Activated CD4-positive, alpha-beta T cell treated with anti-CD3 and anti-CD28 coated beads, Interleukin-2, amount 50 U/mL, for 1 hour (primary cell): ENCODE measurements at regions not wholly inside any gene's neighbourhood (a gene's known extent, or its start where the extent isn't known, plus 50 kb on each side); places are given as distances from the start of the nearest gene placed in this dataset.

Experiments used
- DNase-seq: peaks from one replicate; pipeline ENCODE4 v3.0.0-alpha.2; 2020

DNA sequence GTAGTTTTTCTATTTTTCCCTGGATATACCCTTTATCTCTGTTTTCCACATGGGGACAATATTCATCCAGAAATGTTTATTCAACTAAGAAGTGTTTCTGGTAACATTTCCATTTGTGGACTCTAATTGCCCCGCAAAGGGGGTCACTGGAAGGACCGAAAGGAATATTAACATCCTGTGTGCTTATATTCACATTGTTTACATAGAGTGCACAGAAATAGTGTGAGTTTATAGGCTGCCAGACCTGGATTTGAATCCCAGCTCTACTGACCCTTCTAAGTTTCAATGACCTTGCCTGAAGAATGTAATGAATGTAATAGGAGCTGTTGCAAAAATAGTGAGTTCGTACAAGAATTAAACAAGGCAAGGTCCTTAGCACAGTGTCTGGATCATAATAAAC lies 152.9 kb upstream of the NCKAP5 start:
- no peak for DNase-seq

DNA sequence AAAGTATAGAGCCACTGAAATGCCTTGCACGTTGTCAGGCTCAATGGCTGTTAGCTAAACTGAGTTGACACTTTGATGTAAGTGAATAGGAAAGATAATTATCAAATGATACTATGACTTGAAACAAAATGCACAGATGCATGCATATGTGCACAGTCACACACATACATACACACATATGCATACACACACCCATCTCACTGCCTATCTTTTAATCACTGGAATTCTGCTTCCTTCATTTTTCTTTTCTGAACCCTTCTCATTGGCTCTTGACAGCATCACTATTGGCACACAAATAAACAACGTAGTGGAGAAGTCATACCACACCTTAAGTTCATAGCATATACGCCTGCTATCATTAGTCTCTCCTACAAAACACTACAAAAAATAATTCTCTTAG lies 154.9 kb upstream of the NCKAP5 start:
- DNase-seq = no peak

DNA sequence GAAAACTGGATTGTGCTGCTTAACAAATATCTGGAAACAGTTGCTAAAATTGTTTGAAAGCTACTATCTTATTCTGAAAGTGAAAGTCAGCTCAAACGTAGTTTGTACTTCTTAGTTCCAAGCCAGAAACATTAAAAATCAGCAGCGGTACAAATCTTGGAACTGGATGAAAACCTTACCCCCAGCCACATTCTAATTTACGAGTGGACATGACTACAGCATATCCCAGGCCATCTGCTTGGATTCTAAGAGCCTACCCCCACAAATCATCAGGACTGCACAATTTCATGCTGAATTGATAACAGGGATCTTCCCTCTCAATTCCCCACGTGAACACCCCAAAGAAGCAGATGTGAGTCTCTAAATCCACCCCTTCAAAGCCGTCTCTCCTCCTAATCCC lies 158.7 kb upstream of the NCKAP5 start:
- DNase-seq = no peak

DNA sequence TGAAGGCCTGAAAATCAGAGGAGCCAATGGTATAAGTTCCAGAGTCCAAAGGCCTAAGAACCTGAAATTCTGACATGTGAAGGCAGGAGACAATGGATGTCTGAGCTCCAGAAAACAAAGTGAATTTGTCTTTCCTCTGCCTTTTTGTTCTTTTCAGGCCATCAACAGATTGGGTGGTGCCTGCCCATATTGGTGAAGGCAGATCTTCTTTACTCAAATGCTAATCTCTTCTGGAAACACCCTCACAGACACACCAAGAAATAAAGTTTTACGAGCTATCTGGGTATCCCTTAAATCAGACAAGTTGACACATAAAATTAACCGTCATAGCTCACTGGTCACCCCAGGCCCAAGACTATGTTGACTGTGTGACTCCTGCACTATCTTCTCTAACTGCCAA lies 163.8 kb upstream of the NCKAP5 start:
- no peak for DNase-seq

DNA sequence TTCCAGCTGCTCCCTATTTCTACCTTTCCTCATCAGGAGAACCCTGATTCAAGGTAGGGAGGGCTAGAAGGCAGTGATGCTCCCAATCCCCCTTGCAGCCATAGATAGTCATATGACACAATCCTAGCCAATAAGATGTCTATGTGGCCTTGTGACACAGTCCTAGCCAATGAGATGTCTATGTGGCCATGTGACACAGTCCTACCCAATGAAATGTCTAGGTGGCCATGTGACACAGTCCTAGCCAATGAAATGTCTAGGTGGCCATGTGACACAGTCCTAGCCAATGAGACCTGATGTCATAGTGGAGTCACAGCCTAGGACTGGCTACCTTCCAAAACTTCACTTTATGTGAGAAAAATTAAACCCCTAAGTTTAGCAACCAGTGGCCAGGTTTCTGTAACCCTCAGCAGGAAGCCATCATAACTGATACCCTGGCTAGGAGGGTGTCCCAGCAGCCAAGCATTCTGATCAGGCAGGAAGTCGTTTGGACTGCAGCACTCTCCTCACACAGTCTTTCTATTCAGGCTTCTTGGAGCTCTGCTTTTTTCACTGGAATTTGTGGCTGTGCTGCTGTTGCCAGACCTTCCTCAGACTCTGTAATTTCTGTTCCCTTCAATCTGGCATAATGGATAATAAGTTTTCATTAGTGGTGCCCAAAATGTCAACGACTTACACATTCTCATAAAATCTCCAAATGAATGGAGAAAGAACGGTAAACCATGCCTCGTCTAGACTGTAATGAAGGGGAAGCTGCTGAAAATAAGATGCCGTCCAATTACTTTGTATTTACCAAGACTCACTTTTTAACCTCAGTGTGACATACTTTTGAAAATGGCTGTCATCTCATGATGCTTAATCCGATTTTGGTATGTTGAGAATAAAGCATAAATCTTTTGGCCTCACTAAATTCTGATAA lies 165.0 kb upstream of the NCKAP5 start:
- no peak for DNase-seq

DNA sequence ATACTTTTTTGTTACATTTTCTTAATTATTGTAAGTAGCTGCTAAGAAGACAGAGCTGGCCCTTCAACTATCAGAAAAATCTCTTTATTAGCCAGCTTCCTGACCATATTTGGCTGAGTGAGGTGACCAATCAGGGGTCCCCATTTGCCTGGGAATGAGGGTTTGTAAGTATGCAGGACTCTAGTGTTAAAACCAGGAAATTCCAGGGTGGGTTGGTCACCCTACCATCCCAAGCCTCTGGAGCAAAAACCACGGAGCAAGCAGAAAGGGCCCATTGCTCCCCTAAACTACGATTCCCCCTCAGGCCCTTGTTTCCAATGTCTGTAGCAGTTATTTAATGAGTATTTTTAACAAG lies 165.6 kb upstream of the NCKAP5 start:
- DNase-seq = no peak

DNA sequence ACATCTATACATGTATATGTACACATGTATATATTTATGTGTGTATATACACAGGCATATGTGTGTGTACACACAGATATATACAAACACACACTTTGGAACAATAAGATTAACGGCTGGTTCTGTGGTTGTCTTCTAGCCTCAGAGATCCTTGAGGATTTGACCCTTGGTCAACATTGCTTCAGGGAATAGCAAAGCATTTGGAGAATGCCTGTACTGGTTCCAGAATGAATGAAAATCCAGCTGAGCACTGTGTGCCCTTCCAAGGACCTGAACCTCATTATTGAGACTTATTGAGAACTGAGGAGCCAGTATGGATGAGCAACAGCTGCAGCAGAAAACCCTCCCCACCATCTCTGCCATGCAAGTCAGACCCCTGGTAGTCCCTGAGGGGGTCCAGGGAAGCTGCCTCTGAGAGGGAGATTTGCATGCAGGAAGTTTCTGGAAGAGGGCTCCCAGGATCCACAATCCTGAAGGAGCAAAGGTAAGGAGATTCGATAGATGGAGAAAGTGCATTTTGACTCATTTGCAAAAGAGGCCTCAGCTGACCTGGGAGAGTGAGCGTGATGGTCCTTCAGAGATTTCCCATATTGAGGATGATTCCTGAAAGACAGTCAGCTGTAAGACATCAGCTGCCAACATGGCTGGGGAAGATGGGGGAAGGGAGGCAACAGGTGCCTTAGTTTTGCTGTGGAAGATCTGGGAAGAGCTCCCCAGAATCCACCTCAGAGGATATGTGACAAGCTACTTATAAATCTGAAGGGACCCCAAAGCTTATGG lies 166.6 kb upstream of the NCKAP5 start:
- DNase-seq = no peak

DNA sequence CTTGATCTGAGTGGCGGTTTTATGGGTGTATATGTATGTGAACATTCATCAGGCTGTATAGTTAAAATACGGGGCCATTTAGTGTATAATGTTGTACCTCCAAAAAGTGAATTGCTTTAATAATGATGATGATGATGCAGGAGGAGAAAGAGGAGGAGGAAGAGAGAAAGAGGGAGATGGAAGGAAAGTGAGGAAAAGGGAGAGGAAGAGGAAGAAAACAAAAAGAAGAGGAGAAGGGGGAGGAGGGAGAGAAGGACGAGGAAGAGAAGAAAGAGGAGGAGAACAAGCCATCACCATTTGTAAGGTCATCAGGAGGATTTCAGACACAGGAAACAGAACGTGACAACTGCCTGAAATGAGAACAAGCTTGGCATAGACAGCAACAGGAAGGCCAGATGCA lies 168.4 kb upstream of the NCKAP5 start:
- DNase-seq = no peak

DNA sequence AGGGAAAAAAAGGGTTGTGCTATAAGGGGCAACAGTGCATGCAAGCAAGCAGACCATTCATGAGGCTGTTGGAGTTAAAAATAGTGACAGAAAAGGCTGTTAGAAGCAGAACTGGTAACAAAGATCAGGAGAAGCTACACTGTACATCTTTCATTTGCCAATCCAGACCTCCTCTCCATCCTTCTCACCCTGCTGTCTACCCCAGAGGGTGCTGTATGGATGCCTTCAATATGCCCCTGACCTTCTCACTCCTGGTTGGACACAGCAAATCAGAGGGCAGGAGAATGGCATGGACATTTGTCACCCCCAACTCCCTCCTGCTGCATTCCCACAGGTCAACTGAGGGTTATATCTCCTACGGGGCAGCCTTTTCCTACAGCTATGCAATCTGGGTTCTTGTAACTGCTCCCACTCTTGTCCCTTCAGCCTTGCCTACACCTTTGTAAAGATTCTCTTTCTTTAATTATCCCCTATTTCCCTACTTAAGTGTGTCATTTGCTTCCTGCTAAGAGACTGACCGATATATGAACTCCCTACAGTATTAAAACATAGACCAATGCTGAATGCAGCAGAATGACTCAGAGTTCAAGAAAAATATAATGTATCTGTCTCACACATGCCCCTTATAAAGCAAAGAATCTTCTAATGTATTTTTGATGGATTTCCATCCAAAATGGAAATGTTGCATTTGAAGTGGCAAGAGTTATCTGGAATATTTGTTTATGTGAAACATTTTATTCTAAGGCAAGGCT lies 169.2 kb upstream of the NCKAP5 start:
- no peak for DNase-seq

DNA sequence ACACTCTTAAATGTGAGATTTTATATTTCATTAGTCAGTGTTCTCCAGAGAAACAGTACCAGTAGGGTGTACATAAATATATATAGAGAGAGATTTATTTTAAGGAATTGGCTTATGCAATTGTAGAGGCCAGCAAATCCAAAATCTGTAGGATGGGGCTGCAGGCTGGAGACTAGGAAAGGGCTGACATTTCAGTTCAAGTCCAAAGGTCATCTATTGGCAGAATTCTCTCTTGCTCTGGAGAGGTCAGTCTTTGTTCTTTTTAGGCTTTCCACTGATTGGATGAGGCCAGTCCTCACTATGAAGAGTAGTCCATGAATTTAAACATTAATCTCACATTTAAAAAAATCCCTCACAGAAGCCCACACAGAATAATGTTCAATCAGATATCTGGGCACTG lies 170.8 kb upstream of the NCKAP5 start:
- DNase-seq = no peak

DNA sequence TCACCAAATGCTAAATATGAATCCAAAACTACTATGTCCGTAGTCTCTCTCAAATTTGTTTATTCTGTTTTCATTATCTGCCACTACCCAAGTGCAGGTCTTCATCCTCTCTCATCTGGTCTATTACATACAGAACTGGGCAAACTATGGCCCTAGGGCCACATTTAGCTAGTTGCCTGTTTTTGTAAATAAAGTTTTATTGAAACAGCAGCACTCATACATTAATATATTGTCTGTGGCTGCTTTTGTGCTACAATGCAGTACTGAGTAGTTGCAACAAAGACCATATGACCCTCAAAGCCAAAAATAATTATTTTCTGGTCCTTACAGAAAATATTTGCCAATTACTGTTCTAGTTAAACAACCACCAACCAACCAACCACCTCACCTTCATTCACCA lies 172.2 kb upstream of the NCKAP5 start:
- no peak for DNase-seq

DNA sequence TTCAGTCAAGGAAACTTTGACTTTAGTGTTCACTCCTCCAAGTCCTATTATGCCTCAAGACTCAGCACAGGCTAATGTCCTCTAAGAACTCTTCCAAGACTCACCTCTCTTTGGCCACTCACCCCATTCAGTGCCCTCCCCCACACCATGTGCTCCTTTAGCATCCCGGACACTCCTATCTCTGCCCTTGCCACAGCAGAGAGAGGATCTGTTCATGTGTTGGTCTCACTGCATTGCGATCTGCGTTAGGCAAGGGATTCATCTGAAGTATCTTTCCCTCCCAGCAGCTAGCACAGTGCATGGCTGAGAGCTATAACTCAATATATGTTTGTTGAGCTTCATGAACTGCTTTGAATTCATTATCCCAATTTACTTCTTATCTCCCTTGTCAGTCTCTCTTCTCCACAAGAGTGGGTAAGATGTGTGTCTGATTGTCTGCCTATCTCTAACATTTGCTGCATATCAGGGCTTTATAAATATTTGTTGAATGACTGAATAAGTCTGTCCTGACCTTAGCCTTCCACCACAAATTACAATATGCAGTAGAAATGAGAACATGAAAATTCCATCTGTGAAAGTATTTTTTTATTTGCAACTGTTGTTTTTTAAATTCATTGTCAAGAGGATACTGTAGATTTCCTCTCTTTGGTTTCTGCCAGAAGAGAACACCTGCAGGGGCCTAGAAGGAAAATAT lies 179.9 kb upstream of the NCKAP5 start:
- no peak for DNase-seq

DNA sequence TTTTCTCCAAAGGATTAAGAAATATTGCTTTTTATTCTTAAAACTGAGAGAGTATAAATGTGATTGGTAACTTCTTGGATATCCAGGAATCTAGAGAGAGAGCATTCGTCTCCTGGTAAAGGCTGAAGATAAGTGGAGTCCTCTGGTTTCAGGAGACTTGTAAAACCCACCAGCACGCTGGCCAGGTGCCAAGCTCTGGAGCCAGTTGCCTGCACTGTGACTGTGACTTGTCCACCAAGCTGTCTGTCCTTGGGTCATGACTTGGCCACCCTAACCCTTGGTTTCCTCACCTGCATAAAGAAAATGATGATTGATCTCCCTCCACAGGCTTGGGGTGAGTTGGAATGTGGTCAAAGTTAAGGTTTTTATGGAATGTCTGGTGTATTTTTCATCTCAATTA lies 185.4 kb upstream of the NCKAP5 start:
- DNase-seq = no peak

DNA sequence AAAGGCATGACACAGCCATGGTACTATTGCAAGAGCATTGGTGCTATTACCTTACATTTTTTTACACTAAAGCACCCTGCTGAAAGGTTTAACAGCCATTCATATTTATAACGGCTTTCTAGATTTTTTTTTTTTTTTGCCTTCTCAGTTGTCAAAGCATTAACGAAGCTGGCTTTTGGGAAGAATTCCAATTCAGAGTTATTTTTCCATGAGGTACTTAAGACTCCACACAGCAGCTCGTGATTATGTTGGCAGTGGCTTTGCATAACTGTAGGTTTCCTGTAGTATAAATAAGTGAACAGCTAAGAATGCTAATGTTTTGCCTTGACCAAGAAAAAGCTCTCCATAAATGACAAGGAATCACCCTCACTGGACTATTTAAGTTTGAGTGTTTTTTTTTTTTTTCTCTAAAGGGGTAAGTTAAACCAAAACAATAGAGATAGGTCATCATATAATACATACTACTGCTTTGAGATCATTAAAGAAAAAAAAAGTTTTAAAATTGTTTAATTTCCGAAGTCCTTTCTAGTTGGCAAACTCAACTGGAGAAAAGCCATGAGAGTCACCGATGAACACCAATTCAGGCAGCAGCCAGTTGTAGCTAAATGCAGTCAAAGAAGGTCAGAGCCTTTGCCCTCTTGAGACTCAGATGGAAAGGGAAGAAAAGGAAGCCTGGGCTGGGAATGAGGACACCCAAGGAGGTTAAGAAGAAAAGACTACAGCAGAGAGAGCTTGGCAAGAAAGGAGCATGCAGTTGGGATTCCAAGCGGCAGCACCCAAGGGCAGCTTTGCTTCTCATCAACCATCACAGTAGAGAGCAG lies 187.4 kb upstream of the NCKAP5 start:
- no peak for DNase-seq

DNA sequence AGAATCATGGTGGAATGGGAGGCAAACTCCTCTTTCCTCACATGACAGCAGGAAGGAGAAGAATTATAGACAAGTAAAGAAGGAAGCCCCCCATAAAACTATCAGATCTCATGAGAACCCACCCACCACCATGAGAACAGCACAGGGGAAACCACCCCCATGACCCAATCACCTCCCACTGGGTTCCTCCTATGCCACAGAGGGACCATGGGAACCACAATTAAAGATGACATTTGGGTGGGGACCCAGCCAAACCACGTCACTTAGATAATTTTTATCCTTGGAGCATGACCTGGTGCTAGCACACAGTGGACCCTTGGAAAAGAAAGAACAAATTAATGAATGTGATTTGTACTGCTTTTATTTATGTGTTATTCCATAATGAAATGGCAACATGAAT lies 188.6 kb upstream of the NCKAP5 start:
- DNase-seq = no peak

DNA sequence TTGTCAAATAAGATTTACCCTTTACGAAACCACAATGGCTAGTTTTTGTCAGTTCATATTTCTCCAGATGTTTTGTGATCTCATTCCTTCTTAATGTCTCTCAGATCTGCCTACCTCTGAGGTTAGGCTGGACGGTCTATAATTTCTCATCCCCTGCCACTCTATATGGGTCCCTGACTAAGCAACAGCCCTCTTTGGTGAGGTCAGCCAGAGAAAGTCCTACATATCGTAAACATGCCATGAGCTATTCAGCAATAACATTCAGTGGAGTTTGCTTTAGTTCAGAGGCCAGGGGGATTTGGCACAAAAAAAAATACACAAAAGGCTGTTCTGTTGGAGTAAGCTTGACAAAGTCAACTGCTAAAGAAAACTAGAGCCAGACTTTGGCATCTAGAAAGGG lies 192.1 kb upstream of the NCKAP5 start:
- DNase-seq = no peak

DNA sequence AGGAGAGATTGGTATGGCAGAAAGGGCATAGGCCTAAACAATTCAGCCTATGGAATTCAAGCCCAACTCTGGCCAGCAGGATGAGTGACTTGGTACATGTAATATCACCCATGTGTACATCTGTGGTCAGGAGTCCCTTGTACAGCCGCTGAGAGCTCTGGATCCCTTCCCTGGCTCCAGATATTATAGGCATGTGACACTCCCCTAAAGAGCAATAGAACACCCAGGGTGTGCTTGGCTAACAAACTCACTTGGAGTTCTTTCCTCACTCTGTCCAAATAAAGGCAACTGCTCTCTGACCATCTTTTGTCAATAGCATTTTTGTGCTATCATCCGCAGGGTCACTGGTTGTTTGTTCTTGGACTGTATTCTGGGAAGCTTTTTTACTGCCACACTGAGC lies 197.4 kb upstream of the NCKAP5 start:
- no peak for DNase-seq

DNA sequence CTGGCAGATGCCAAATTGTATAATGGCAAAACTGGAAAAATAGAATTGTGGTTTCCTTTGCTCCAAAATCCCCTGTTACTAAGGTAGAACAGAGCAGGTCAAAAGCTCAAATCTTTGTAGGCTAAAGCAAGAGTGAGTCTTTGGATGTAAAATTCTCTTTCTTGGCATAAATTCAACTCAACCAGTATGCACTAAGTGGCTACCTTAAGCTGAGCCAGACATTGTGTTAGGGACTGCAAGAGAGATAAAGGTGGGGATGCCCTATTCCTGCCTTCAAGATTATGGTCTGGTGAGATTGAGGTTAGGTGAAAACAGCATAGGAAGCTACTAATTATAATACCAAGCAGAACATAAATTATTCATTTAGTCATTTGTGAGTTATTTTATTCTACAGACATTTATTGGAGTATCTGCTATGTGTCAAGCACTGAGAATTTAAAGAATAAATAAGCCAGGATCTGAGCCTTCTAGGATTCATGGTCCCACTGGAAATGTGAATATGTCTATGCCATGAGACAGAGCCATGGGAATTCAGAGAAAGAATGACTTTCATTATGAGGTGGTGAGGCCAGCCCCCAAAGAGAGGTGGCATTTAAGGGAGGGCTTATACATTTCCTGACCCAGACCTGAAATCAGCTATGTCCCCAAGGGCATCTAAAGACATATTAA lies 198.0 kb upstream of the NCKAP5 start:
- no peak for DNase-seq

DNA sequence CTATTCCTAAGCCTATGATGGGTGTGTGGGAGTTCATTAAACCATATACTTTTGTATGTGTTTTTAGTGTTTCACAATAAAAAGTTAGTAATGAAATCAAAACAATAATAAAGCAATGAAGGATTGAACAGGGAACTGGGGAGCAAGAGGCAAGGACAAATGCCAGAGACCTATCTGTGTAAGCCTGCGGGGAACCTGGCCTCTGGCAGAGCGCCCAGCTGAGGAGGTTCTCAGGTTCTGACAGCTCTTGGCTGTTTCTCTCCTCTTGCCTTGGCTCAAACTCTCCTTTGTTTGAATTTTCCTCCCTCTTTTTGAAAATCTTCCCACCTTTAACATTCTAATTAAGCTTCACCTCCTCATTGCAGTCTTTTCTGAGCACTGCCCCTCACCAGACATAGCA lies 200.0 kb upstream of the NCKAP5 start:
- no peak for DNase-seq

DNA sequence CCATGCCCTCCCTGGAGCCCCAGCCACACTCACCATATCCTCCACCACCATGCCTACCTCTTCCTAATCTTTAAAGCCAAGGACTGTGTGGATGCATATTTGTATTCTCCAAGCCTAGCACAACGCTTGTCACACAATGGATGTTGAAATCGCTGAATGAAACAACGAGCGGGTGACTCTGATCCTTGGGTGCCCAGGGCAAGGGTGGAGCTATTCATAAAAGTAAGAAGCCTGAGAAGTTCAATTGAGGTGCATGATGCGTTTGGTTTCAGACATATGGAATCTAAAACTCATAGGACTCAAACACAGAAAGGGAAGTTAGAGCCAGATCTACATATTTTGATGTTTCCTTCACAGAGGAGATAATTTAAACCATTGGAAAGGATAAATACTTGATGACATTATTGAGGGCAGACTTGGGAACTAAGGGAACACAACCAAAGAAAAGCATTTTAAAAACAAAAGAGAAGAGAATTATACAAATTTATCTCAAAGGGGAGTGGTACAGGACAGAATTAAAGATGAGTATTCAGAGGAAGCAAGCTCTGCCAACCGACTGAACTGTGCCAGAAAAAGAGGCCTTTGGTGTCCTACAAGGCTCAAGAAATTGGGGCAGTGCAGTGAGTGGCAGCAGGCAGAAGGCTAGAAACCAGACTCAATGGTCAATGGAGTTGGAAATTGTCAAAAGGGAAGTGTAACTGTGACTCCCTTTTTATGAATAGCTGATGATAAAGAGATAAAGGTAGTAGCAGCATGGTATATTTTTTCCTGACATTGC lies 200.6 kb upstream of the NCKAP5 start:
- no peak for DNase-seq
